Stimulated activated CD4-positive, alpha-beta T cell treated with anti-CD3 and anti-CD28 coated beads, Interleukin-15, amount 100 ng/mL, for 48 hours (primary cell): ENCODE measurements at regions not wholly inside any gene's neighbourhood (a gene's known extent, or its start where the extent isn't known, plus 50 kb on each side); places are given as distances from the start of the nearest gene placed in this dataset.
"Not testable (repeated sequence)": the region's sequence is repeated elsewhere in the genome, so short reads cannot be mapped to it uniquely, and the experiment has no call there.

ENCODE experiments used
- DNase-seq, 2 donors: peaks; one replicate each; pipeline ENCODE4 v3.0.0-alpha.2; 2020; ENCODE audit warnings: low read depth in 2 of 2

- no peak for DNase-seq
Measured at GRCh38 chr9:106218854-106219253, 524.5 kb downstream of the TMEM38B start.

GRCh38 chr9:106220415-106220814, 526.1 kb downstream of the TMEM38B start:
- no peak for DNase-seq

DNA sequence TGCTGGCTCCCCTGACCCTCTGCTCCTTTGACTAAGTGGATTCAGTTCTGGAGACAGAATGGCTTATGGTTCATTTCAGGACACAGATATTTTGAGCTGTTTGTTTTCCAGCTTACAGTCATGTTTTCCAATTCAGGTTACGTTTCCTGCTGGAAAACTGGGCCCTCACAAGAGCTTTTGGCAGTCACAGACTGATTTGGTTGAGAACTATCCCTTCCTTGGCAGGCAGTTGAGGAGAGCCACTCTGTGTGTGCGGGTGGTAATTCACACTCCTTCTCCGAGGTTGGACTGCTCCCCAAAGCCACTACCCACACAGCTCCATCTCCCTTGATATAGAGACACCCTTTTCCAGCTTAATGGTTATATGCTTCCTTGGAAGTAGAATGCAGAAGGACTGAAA, 534.5 kb downstream of the TMEM38B start:
- no peak for DNase-seq

GRCh38 chr9:106233116-106233515, 538.8 kb downstream of the TMEM38B start:
- no peak for DNase-seq

DNA sequence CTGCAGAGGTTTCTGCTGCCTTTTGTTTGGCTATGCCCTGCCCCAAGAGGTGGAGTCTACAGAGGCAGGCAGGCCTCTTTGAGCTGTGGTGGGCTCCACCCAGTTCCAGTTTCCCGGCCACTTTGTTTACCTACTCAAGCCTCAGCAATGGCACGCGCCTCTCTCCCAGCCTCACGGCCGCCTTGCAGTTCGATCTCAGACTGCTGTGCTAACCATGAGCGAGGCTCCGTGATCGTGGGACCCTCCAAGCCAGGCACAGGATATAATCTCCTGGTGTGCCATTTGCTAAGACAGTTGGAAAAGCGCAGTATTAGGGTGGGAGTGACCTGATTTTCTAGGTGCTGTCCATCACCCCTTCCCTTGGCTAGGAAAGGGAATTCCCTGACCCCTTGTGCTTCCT, 566.6 kb downstream of the TMEM38B start:
- not testable (repeated sequence) for DNase-seq

GRCh38 chr9:106277966-106278365, 583.6 kb downstream of the TMEM38B start:
- no peak for DNase-seq

DNA sequence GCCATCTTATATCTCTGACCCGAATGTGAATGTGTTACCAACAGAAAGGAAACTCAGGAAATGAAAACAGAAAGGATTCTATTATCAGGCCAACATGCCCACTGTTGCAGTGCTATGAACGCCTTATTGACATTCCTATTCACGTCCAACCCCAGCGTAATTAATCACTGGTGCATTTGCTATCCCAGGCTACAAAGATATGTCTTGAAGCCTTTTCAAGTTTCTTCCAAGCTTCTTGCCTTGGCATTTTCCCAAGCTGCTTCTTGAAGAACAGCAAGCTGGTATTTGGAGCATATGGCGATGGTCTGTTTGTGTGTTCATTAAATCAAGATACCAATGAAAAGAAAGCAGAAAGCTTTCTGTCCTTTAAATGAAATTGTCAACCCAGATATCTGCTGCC, 579.2 kb upstream of the ZNF462 start:
- no peak for DNase-seq

DNA sequence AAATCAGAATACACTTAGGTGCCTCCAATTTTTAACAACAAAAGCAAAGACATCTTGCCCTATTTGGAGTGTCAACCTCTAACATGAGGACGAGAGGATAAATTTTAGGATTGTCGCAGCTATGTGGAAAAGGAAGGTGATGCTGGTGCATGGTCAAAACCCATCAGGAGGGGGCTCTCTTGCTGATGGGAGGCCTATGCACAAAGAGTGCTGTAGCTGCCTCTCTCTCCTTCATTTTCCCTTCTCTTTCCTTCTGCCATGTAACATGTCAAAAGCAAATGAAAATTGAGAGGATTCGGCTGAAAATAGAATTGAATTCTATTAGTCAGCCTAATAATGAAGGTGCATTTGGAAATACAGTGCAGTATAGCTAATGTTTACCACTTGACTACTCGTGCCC, 578.7 kb upstream of the ZNF462 start:
- DNase-seq = no peak

- no peak for DNase-seq
Measured at GRCh38 chr9:106286249-106286648, 576.7 kb upstream of the ZNF462 start.

DNA sequence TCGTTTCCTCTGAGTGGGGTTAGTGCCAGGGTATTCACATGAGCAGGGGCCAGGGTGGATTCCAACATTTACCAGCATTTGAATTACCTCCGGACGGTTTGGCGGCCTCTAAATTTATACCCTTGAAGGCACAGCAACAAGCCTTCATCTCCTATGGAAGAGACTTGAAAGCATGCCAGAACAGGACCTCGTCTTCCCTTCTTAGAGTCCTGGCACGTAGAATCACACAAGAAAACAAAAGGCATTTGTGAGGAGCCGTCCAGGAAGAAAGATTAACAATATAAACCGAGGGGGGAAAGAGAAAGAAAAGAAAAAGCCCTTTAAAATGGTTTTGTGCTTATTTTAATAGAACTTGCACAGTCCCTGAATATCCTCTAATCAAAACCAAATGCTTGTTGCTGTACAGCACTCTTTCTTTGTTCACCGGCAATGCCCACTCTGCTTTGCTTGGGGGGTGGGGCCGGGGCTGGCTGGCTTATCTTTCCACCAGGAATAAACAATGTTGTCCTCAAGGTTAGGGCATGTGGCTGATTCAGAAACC, 575.8 kb upstream of the ZNF462 start:
- no peak for DNase-seq

DNA sequence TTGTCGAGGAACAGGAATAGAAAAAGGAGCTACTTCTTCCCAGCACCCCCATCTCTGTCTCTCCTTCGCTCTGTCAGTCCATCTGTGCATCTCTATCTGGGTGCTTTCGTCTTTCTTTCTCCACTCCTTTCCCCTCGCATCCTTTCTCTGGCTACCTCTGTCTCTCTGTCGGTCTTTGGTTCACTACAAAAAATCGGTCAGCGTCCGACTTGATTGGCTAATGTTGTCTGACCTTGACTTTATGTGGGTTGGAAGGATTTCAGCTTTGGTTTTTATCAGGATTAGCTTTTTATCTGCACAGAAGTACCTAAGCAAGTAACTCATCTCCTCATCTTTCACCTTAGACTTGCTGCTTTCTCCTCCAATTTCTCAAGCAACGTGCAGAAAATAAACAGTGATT, 575.2 kb upstream of the ZNF462 start:
- no peak for DNase-seq

DNA sequence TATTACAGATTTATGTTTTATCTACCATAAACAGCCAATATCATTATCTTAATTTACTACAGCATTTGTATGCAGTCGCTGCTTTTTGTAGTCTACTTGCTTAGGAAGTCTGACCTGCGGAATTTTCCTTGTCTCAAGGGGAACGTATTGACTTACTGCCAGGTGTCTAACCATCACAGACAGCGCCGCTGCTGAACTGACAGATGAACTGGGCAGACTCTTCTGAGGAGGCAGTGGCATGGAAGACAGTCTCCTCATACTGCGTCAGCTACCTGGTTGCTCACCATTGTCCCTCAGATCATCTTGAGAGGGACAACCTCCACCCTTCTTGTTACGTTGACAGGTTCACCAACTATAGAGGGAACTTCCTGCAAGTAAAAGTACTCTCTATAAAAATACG, 574.3 kb upstream of the ZNF462 start:
- DNase-seq = no peak

GRCh38 chr9:106291786-106292185, 571.2 kb upstream of the ZNF462 start:
- DNase-seq = no peak

GRCh38 chr9:106296426-106296825, 566.5 kb upstream of the ZNF462 start:
- no peak for DNase-seq

DNA sequence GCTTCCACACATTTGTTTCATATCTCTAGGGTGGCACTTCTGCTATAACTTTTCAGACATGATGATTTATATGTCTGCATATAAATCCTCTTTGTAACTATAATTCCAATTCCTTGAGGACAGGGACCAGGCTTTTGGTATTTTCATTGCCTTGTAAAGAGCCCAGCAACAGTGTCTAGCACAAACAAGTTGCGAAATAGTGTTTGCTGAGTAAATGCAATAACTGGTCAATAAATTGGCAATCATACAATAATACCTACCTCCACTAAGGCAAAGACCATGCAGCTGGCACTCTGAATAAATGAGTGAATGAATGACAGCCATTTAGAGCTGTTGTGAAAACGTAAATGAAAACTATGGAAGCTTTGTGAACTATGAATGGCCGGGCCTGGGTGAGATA, 564.0 kb upstream of the ZNF462 start:
- no peak for DNase-seq

GRCh38 chr9:106304401-106304920, 558.5 kb upstream of the ZNF462 start:
- no peak for DNase-seq

- DNase-seq = no peak
Measured at GRCh38 chr9:106305428-106306133, 557.4 kb upstream of the ZNF462 start.

DNA sequence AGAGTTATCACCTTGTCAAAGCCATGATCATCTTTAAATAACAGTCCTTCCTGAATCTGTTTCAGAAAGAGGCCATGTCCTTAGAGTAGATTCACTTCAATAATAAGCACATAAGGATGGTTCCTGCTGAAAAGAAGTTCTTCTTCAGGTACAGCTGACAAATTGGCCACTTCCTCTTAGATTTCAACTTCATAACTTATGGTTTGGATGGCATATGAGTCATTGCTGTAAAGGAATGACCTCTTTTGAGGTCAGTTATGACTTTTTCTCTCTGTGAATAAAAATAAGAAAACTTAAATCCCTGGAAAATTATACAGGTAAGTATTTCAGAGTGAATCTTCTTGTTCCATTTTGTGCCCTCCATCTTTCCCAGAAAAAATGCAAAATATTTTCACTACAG, 555.3 kb upstream of the ZNF462 start:
- no peak for DNase-seq

- DNase-seq = no peak
Measured at GRCh38 chr9:106309925-106310324, 553.0 kb upstream of the ZNF462 start.

- no peak for DNase-seq
Measured at GRCh38 chr9:106310782-106311181, 552.2 kb upstream of the ZNF462 start.

DNA sequence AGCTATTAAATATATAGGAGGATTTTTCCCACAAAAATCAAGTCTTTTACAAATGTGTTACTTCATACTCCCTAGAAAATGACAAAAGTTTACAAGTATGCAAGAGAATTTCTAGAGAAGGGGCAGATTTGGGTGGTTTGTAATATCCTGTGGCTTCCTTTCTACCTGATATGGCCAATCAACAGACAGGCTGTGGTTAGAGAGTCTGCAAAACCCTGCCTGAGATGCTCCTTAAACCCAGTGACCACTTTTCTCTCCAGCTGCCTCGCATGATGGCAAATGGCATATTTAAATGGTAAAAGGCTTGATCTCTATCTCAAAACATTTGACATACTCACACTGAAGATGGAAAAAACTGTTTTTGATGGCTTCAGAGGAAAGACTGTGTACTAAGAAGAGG, 550.1 kb upstream of the ZNF462 start:
- no peak for DNase-seq

- DNase-seq = no peak
Measured at GRCh38 chr9:106314476-106314875, 548.5 kb upstream of the ZNF462 start.

DNA sequence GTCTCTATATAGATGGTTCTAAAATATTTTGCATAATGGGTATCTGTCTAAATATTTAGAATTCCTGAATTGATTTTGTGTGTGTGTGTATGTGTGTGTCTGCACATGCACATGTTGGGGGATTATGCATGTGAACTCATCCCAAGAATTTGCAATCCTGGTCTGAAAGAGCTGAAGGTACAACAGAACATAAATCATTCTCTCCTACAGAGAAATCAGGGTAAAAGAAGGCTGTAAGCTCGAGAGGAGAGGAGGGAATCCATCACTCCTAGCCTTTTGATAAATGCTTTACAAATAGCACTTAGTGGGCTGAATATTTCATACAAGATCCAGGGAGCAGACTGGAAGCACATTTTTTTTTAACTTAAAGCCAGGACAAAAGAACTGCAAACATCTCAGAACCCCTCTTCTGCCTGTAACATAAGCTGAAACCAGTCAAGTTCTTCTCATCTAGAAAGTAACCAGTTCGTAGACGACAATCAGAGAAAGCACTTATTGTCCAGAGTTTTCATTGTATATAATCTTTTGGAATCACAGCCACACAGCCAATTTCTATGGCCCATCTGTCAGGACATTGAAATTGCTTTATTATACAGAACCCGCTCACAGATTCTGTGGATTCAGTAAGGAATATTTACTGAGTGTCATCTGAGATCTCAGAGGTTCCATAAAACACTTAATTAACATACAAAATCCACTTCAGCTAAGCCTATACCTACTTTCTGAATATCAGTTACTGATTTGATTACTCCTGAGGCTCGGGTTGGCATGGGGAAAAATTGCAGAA, 541.4 kb upstream of the ZNF462 start:
- DNase-seq = no peak
